ENCODE measurements at regions not wholly inside any gene's neighbourhood (a gene's known extent, or its start where the extent isn't known, plus 50 kb on each side); places are given as distances from the start of the nearest gene placed in this dataset.

- no peak for TF ChIP-seq POLR2A (IDR thresholded peaks at IDR 0.05)
- no peak for TF ChIP-seq CTCF (IDR thresholded peaks at IDR 0.05)
Measured at GRCh38 chr21:43348801-43349261, 78.1 kb downstream of the SIK1 start.

All from uterus (tissue), 2 donors.